ENCODE measurements at regions not wholly inside any gene's neighbourhood (a gene's known extent, or its start where the extent isn't known, plus 50 kb on each side); places are given as distances from the start of the nearest gene placed in this dataset.

DNA sequence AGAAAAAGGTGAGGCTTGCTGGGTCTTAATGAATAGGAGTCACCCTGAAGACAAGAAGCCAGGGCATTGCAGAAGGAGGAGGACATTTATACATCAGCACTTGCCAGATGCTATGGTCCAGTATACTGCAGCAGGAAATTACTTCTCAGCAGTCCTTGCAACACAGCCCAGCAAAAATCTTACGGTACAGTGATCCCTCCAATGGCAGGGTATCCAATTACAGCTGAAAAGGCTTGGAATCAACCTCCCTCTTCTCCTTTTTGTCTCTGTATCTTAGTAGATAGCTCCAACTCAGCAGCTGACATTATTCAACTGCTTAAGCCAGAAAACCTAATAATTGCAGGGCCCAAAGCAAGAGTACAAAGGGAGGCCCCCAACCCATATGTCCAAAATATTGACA, 128.3 kb upstream of the COBL start:
- TF ChIP-seq ZNF214 (tag by site-specific recombination; IDR thresholded peaks at IDR 0.05; ENCODE audit: borderline replicate concordance), result no peak
- TF ChIP-seq ZNF274 (IDR thresholded peaks at IDR 0.05; ENCODE audit: low read length), result no peak
- no peak for TF ChIP-seq ZNF274 (tag by site-specific recombination; IDR thresholded peaks at IDR 0.05; ENCODE audit: borderline replicate concordance)
- no peak for TF ChIP-seq ZFP41 (tag by site-specific recombination; IDR thresholded peaks at IDR 0.05; ENCODE audit: borderline replicate concordance)
- no peak for TF ChIP-seq ZEB2 (tag by site-specific recombination; IDR thresholded peaks at IDR 0.05)
- TF ChIP-seq ZNF114 (tag by site-specific recombination; IDR thresholded peaks at IDR 0.05), result no peak
- TF ChIP-seq, protein P1, sequence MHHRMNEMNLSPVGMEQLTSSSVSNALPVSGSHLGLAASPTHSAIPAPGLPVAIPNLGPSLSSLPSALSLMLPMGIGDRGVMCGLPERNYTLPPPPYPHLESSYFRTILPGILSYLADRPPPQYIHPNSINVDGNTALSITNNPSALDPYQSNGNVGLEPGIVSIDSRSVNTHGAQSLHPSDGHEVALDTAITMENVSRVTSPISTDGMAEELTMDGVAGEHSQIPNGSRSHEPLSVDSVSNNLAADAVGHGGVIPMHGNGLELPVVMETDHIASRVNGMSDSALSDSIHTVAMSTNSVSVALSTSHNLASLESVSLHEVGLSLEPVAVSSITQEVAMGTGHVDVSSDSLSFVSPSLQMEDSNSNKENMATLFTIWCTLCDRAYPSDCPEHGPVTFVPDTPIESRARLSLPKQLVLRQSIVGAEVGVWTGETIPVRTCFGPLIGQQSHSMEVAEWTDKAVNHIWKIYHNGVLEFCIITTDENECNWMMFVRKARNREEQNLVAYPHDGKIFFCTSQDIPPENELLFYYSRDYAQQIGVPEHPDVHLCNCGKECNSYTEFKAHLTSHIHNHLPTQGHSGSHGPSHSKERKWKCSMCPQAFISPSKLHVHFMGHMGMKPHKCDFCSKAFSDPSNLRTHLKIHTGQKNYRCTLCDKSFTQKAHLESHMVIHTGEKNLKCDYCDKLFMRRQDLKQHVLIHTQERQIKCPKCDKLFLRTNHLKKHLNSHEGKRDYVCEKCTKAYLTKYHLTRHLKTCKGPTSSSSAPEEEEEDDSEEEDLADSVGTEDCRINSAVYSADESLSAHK (tag by site-specific recombination; IDR thresholded peaks at IDR 0.05), result no peak
- TF ChIP-seq, protein P2, sequence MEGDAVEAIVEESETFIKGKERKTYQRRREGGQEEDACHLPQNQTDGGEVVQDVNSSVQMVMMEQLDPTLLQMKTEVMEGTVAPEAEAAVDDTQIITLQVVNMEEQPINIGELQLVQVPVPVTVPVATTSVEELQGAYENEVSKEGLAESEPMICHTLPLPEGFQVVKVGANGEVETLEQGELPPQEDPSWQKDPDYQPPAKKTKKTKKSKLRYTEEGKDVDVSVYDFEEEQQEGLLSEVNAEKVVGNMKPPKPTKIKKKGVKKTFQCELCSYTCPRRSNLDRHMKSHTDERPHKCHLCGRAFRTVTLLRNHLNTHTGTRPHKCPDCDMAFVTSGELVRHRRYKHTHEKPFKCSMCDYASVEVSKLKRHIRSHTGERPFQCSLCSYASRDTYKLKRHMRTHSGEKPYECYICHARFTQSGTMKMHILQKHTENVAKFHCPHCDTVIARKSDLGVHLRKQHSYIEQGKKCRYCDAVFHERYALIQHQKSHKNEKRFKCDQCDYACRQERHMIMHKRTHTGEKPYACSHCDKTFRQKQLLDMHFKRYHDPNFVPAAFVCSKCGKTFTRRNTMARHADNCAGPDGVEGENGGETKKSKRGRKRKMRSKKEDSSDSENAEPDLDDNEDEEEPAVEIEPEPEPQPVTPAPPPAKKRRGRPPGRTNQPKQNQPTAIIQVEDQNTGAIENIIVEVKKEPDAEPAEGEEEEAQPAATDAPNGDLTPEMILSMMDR (tag by site-specific recombination; IDR thresholded peaks at IDR 0.05), result no peak
- TF ChIP-seq, protein P3, sequence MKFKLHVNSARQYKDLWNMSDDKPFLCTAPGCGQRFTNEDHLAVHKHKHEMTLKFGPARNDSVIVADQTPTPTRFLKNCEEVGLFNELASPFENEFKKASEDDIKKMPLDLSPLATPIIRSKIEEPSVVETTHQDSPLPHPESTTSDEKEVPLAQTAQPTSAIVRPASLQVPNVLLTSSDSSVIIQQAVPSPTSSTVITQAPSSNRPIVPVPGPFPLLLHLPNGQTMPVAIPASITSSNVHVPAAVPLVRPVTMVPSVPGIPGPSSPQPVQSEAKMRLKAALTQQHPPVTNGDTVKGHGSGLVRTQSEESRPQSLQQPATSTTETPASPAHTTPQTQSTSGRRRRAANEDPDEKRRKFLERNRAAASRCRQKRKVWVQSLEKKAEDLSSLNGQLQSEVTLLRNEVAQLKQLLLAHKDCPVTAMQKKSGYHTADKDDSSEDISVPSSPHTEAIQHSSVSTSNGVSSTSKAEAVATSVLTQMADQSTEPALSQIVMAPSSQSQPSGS (tag by site-specific recombination; IDR thresholded peaks at IDR 0.05; ENCODE audit: low read depth), result no peak

All from HEK293 (cell line).